ENCODE measurements at regions not wholly inside any gene's neighbourhood (a gene's known extent, or its start where the extent isn't known, plus 50 kb on each side); places are given as distances from the start of the nearest gene placed in this dataset.

DNA sequence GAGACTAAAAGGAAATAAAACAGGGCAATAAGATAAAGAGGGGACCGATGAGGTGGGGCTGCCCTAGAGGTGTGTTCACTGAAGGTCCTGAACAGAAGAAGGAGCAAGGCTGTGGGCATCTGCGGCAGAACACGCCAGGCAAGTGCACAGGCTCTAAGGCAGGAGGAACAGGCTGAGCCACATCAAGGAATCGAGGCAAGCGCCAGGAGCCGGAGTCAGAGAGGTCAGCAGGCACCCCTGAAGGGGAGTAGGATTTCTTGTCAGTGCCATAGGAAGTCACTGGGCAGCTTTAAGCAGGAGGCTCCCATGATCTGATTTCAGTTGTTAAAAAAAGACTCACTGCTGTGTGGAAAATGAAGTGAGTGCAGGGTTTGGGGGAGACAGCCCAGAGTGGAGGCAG is 186.5 kb downstream of the KATNIP start:
- Histone ChIP-seq H3K9me3 (ENCODE audit: control extremely low read depth in 1 of 5, control insufficient read depth in 4 of 5, insufficient read depth in 2 of 5, low read depth in 1 of 5, low read length in 4 of 5) (no peaks in the 10 kb centered on the region), H3K4me3 (ENCODE audit: control insufficient read depth in 1 of 7, extremely low read depth in 1 of 7, insufficient read depth in 4 of 7, low read depth in 2 of 7, low read length in 6 of 7) (no peak overlapping the region), H3K27me3 (replicated peaks in 2 of 5; ENCODE audit: control insufficient read depth in 4 of 5, insufficient read depth in 5 of 5, low read length in 4 of 5) (no peaks in the 10 kb centered on the region), H3K4me1 (ENCODE audit: control extremely low read depth in 1 of 4, control insufficient read depth in 4 of 4, insufficient read depth in 4 of 4, low read length in 3 of 4) (no peaks in the 10 kb centered on the region), H3K27ac (ENCODE audit: insufficient read depth in 1 of 2, low read depth in 1 of 2, low read length in 2 of 2, poor library complexity in 1 of 2, severe bottlenecking in 2 of 2) (no peak overlapping the region), H3K36me3 (ENCODE audit: control insufficient read depth in 4 of 4, insufficient read depth in 4 of 4, low read length in 3 of 4) (peaks cover 0 to 9% (median 3%) of the 10 kb centered on the region in 4 experiments)
- ChIA-PET CTCF (interaction anchor here (1.3 kb wide), 1 partner anchor 96 kb away, joined by 3 read pairs; no protein-coding TSS in a partner anchor), POLR2A (interaction anchor here (0.7 kb wide), 1 partner anchor 219 kb away, joined by 3 read pairs; no protein-coding TSS in a partner anchor)
- DNase-seq: no peak
- WGBS (ENCODE audit: insufficient coverage): 96% methylated on average over 6 of the region's 6 CpGs

DNA sequence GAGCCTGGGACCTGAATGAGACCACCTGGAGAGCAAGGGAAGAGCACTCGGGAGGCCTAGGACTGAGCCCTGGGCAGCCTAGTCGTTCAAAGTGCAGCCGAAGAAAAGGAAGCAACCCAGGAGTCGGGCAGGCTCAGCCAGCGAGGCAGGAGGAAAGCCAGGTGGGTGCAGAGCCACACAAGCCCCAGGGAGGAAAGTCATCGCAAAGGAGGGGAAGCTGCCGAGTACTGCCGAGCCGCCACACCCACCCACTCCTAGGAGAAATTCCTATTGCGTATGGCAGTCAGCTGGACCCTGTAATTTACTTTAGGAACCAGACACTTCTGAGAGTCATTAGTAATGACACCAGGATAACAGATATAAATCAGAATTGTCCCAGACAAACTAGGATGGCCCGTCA is 187.6 kb downstream of the KATNIP start:
- WGBS (ENCODE audit: insufficient coverage): 96% methylated on average over 9 of the region's 11 CpGs
- CTCF ChIA-PET: interaction anchor here (1.3 kb wide), 1 partner anchor 97 kb away, joined by 3 read pairs; no protein-coding TSS in a partner anchor
- no peaks in the 10 kb centered on the region for H3K27me3 ChIP-seq (replicated peaks in 2 of 5; ENCODE audit: control insufficient read depth in 4 of 5, insufficient read depth in 5 of 5, low read length in 4 of 5)
- no peak for DNase-seq
- H3K36me3 ChIP-seq (ENCODE audit: control insufficient read depth in 4 of 4, insufficient read depth in 4 of 4, low read length in 3 of 4): peaks cover 0 to 13% (median 3%) of the 10 kb centered on the region in 4 experiments
- H3K4me3 ChIP-seq (ENCODE audit: control insufficient read depth in 1 of 7, extremely low read depth in 1 of 7, insufficient read depth in 4 of 7, low read depth in 2 of 7, low read length in 6 of 7): no peak overlapping the region
- H3K27ac ChIP-seq (ENCODE audit: insufficient read depth in 1 of 2, low read depth in 1 of 2, low read length in 2 of 2, poor library complexity in 1 of 2, severe bottlenecking in 2 of 2): no peak overlapping the region
- POLR2A ChIA-PET: no interaction called here
- H3K4me1 ChIP-seq (ENCODE audit: control extremely low read depth in 1 of 4, control insufficient read depth in 4 of 4, insufficient read depth in 4 of 4, low read length in 3 of 4): no peaks in the 10 kb centered on the region
- H3K9me3 ChIP-seq (ENCODE audit: control extremely low read depth in 1 of 5, control insufficient read depth in 4 of 5, insufficient read depth in 2 of 5, low read depth in 1 of 5, low read length in 4 of 5): no peaks in the 10 kb centered on the region
